ENCODE measurements at regions not wholly inside any gene's neighbourhood (a gene's known extent, or its start where the extent isn't known, plus 50 kb on each side); places are given as distances from the start of the nearest gene placed in this dataset.
A peak's percentile ranks its signal among the peaks of the same experiment; 100 is the strongest.

- TF ChIP-seq EP300 (IDR thresholded peaks at IDR 0.05), result no peak
- TF ChIP-seq POLR2AphosphoS5 (IDR thresholded peaks at IDR 0.05), result no peak
- no peak for TF ChIP-seq CTCF (IDR thresholded peaks at IDR 0.05)
- no peak for TF ChIP-seq POLR2A (IDR thresholded peaks at IDR 0.05)
- WGBS, result 91% methylated on average over 7 of the region's 7 CpGs
Observed at GRCh38 chr18:9009703-9010488, 92.6 kb upstream of the NDUFV2 start.

GRCh38 chr18:9011431-9011830 is 91.1 kb upstream of the NDUFV2 start:
- DNase-seq (ENCODE audit: low spot score in 2 of 2), result no peak
- no peaks in the 10 kb centered on the region for H3K9me3 ChIP-seq
- H3K4me1 ChIP-seq, result peaks cover 6% of the 10 kb centered on the region
- WGBS, result 72% methylated on average over 5 of the region's 5 CpGs
- no peak overlapping the region for H3K4me3 ChIP-seq
- TF ChIP-seq POLR2A (IDR thresholded peaks at IDR 0.05) (no peak), CTCF (IDR thresholded peaks at IDR 0.05) (no peak), EP300 (IDR thresholded peaks at IDR 0.05) (no peak)
- H3K36me3 ChIP-seq, result no peaks in the 10 kb centered on the region
- no peak overlapping the region for H3K27ac ChIP-seq
- no peaks in the 10 kb centered on the region for H3K27me3 ChIP-seq

More at GRCh38 chr18:9009703-9010488, 92.6 kb upstream of the NDUFV2 start:
- Histone ChIP-seq H3K36me3 (no peaks in the 10 kb centered on the region), H3K4me3 (no peak overlapping the region), H3K9me3 (no peaks in the 10 kb centered on the region), H3K4me1 (no peaks in the 10 kb centered on the region), H3K27me3 (no peaks in the 10 kb centered on the region), H3K27ac (no peak overlapping the region)
- DNase-seq (ENCODE audit: low spot score in 2 of 2), result no peak

GRCh38 chr18:9013926-9014373 is 88.5 kb upstream of the NDUFV2 start:
- H3K9me3 ChIP-seq, result no peaks in the 10 kb centered on the region

GRCh38 chr18:9015689-9016088 is 86.8 kb upstream of the NDUFV2 start:
- H3K27me3 ChIP-seq, result no peaks in the 10 kb centered on the region
- 92% methylated on average over 3 of the region's 3 CpGs for WGBS
- peaks cover 22% of the 10 kb centered on the region for H3K4me1 ChIP-seq
- TF ChIP-seq EP300 (IDR thresholded peaks at IDR 0.05) (no peak), POLR2A (IDR thresholded peaks at IDR 0.05) (no peak), POLR2AphosphoS5 (IDR thresholded peaks at IDR 0.05) (no peak), CTCF (IDR thresholded peaks at IDR 0.05) (no peak)
- no peak overlapping the region for H3K27ac ChIP-seq
- H3K9me3 ChIP-seq, result no peaks in the 10 kb centered on the region
- no peak for DNase-seq (ENCODE audit: low spot score in 2 of 2)
- H3K4me3 ChIP-seq, result no peak overlapping the region
- no peaks in the 10 kb centered on the region for H3K36me3 ChIP-seq

More at GRCh38 chr18:9013926-9014373, 88.5 kb upstream of the NDUFV2 start:
- Histone ChIP-seq H3K4me1 (peaks cover 22% of the 10 kb centered on the region), H3K4me3 (no peak overlapping the region), H3K27me3 (no peaks in the 10 kb centered on the region), H3K36me3 (no peaks in the 10 kb centered on the region), H3K27ac (no peak overlapping the region)
- no peak for DNase-seq (ENCODE audit: low spot score in 2 of 2)
- WGBS, result 100% methylated on average over 2 of the region's 2 CpGs
- no peak for TF ChIP-seq POLR2A (IDR thresholded peaks at IDR 0.05)
- no peak for TF ChIP-seq POLR2AphosphoS5 (IDR thresholded peaks at IDR 0.05)
- TF ChIP-seq CTCF (IDR thresholded peaks at IDR 0.05), result no peak
- no peak for TF ChIP-seq EP300 (IDR thresholded peaks at IDR 0.05)

GRCh38 chr18:9016633-9017166 is 85.8 kb upstream of the NDUFV2 start:
- DNase-seq (ENCODE audit: low spot score in 2 of 2), result no peak
- Histone ChIP-seq H3K4me1 (peaks cover 22% of the 10 kb centered on the region), H3K27ac (peak overlapping the region; percentile 86), H3K4me3 (peak overlapping the region; percentile 41), H3K9me3 (no peaks in the 10 kb centered on the region), H3K36me3 (no peaks in the 10 kb centered on the region), H3K27me3 (no peaks in the 10 kb centered on the region)
- 38% methylated on average over 12 of the region's 16 CpGs for WGBS
- TF ChIP-seq CTCF (IDR thresholded peaks at IDR 0.05), result no peak
- TF ChIP-seq POLR2A (IDR thresholded peaks at IDR 0.05), result no peak
- no peak for TF ChIP-seq POLR2AphosphoS5 (IDR thresholded peaks at IDR 0.05)
- TF ChIP-seq EP300 (IDR thresholded peaks at IDR 0.05), result no peak

Data from suprapubic skin (tissue), 4 donors.